Caco-2 (cell line): ENCODE measurements at regions not wholly inside any gene's neighbourhood (a gene's known extent, or its start where the extent isn't known, plus 50 kb on each side); places are given as distances from the start of the nearest gene placed in this dataset.

Experiments used
- BruUV-seq: library from RNA; stranded (reverse); fragments of 400-500 nt; replicated peaks from 2 replicates; lab custom pipeline; 2021; lab: Mats Ljungman, UMichigan
- CTCF ChIA-PET: fragments of 300-600 bp; sonication (Branson Sonifier 250); formaldehyde crosslinking; loops from one replicate; lab custom pipeline; 2022; ENCODE audit warnings: antibody characterized with exemption; lab: Charles Lee
- POLR2A ChIA-PET: fragments of 300-600 bp; sonication (Branson Sonifier 250); formaldehyde crosslinking; loops from one replicate; lab custom pipeline; 2022; ENCODE audit warnings: antibody characterized with exemption; lab: Charles Lee
- DNase-seq, 2 experiments: peaks; one replicate each; pipeline versions ENCODE4 v3.0.0 to v3.0.0-alpha.2; 2020 to 2022
- H3K27me3 ChIP-seq: replicated peaks from 2 replicates; pipeline ENCODE4 v1.6.0; 2011; ENCODE audit warnings: low read length; ENCODE audit not compliant: control insufficient read depth, insufficient read depth
- H3K36me3 ChIP-seq: 2 replicates; pipeline ENCODE4 v1.5.1; 2011; ENCODE audit warnings: low read length; ENCODE audit not compliant: control insufficient read depth, insufficient read depth
- H3K4me1 ChIP-seq: fragments of 250-450 bp; sonication (Bioruptor Pico); 2 replicates; pipeline ENCODE4 v1.5.1; 2020; ENCODE audit warnings: mild to moderate bottlenecking
- H3K4me3 ChIP-seq: 2 replicates; pipeline ENCODE4 v1.5.1; 2011; ENCODE audit warnings: low read depth, mild to moderate bottlenecking, control low read depth, low read length
- H3K9me3 ChIP-seq: fragments of 250-450 bp; sonication (Bioruptor Pico); 2 replicates; pipeline ENCODE4 v1.5.1; 2020; ENCODE audit warnings: mild to moderate bottlenecking, moderate library complexity
- H3K27ac Mint-ChIP-seq: one replicate; pipeline ENCODE4 v1.8.0; 2022; ENCODE audit warnings: mixed read lengths; ENCODE audit not compliant: unreplicated experiment
- H3K27me3 Mint-ChIP-seq: one replicate; pipeline ENCODE4 v1.8.0; 2022; ENCODE audit warnings: mixed read lengths; ENCODE audit not compliant: insufficient read depth, unreplicated experiment
- H3K36me3 Mint-ChIP-seq: one replicate; pipeline ENCODE4 v1.8.0; 2022; ENCODE audit warnings: mild to moderate bottlenecking, mixed read lengths; ENCODE audit not compliant: insufficient read depth, unreplicated experiment
- H3K4me1 Mint-ChIP-seq: one replicate; pipeline ENCODE4 v1.8.0; 2022; ENCODE audit warnings: low read depth, mixed read lengths; ENCODE audit not compliant: unreplicated experiment
- H3K4me3 Mint-ChIP-seq: one replicate; pipeline ENCODE4 v1.8.0; 2022; ENCODE audit warnings: mild to moderate bottlenecking, moderate library complexity, mixed read lengths; ENCODE audit not compliant: unreplicated experiment
- H3K9me3 Mint-ChIP-seq: one replicate; pipeline ENCODE4 v1.8.0; 2022; ENCODE audit warnings: mixed read lengths; ENCODE audit not compliant: unreplicated experiment
- intact Hi-C: fragments of 100-400 bp; cut with micrococcal nuclease; formaldehyde crosslinking; loops from one replicate; pipeline ENCODE4 v1.10.0; 2022; ENCODE audit not compliant: unreplicated experiment
- TF ChIP-seq, protein P1 (sequence below), 2 experiments: fragments of 200-600 bp in 1 of 2; IDR thresholded peaks; 1 replicate in 1 of 2; 2 replicates in 1 of 2; pipeline versions ENCODE4 v1.5.1 to v1.8.0; 2011 to 2022; ENCODE audit warnings: antibody characterized with exemption in 1 of 2, control low read depth in 1 of 2, inconsistent platforms in 1 of 2, low read depth in 1 of 2, low read length in 1 of 2, mild to moderate bottlenecking in 1 of 2, moderate library complexity in 1 of 2; ENCODE audit not compliant: insufficient read depth in 1 of 2, severe bottlenecking in 1 of 2, unreplicated experiment in 1 of 2

DNA sequence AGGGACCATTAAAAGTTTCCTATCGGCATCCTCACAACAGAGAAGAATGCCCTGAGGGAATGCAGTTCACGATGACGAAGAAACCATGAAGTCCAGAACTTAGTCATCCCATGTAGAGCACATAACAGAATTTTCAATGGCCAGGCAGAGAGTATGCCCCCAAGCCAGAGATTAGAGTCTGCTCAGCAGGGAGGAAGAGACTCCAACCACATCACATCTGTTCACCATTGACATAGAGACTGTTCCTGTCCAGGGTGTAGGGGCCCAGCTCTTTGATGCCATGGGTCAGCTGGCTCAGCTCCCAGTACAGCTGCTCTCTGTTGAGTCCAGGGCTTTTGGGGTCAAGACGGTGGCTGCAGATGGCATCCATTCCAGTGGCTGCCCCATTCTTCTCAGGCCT is 68.2 kb downstream of the MBD3L1 start:
- BruUV-seq, result no TSS peak
- no peak overlapping the region for H3K4me3 ChIP-seq
- H3K27ac Mint-ChIP-seq, result no peak overlapping the region
- H3K9me3 Mint-ChIP-seq, result no peaks in the 10 kb centered on the region
- no peak overlapping the region for H3K4me3 Mint-ChIP-seq
- DNase-seq, result no peak
- no peaks in the 10 kb centered on the region for H3K4me1 ChIP-seq
- intact Hi-C loops, result no loop called here
- no peaks in the 10 kb centered on the region for H3K27me3 Mint-ChIP-seq
- H3K4me1 Mint-ChIP-seq, result no peaks in the 10 kb centered on the region
- TF ChIP-seq, protein P1, sequence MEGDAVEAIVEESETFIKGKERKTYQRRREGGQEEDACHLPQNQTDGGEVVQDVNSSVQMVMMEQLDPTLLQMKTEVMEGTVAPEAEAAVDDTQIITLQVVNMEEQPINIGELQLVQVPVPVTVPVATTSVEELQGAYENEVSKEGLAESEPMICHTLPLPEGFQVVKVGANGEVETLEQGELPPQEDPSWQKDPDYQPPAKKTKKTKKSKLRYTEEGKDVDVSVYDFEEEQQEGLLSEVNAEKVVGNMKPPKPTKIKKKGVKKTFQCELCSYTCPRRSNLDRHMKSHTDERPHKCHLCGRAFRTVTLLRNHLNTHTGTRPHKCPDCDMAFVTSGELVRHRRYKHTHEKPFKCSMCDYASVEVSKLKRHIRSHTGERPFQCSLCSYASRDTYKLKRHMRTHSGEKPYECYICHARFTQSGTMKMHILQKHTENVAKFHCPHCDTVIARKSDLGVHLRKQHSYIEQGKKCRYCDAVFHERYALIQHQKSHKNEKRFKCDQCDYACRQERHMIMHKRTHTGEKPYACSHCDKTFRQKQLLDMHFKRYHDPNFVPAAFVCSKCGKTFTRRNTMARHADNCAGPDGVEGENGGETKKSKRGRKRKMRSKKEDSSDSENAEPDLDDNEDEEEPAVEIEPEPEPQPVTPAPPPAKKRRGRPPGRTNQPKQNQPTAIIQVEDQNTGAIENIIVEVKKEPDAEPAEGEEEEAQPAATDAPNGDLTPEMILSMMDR (IDR thresholded peaks at IDR 0.05; ENCODE audit: insufficient read depth in 1 of 2, low read depth in 1 of 2, low read length in 1 of 2, severe bottlenecking in 1 of 2, unreplicated experiment in 1 of 2), result no peak
- H3K9me3 ChIP-seq, result no peaks in the 10 kb centered on the region
- no peaks in the 10 kb centered on the region for H3K27me3 ChIP-seq
- CTCF ChIA-PET, result no interaction called here
- no peaks in the 10 kb centered on the region for H3K36me3 ChIP-seq
- no peaks in the 10 kb centered on the region for H3K36me3 Mint-ChIP-seq
- POLR2A ChIA-PET, result no interaction called here

DNA sequence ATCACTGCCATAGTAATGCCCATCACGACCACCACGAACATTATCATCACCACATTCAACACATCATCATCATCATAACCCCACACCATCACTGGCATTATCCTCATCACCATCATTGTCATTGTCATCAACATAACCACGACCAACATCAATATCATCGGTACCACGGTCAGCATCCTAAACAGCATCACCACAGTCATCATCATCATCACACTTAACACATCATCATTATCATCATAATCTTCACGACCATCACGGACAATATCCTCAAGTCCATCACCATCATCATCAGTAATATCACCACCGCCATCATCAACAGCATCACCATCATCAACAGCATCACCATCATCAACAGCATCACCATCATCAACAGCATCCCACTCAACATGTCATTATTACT is 70.3 kb downstream of the MBD3L1 start:
- no peaks in the 10 kb centered on the region for H3K27me3 ChIP-seq
- H3K4me1 ChIP-seq, result no peaks in the 10 kb centered on the region
- Mint-ChIP-seq H3K27me3 (no peaks in the 10 kb centered on the region), H3K4me3 (no peak overlapping the region), H3K9me3 (no peaks in the 10 kb centered on the region), H3K4me1 (no peaks in the 10 kb centered on the region), H3K36me3 (no peaks in the 10 kb centered on the region), H3K27ac (no peak overlapping the region)
- no TSS peak for BruUV-seq
- H3K36me3 ChIP-seq, result no peaks in the 10 kb centered on the region
- DNase-seq, result no peak
- intact Hi-C loops, result no loop called here
- CTCF ChIA-PET, result no interaction called here
- POLR2A ChIA-PET, result no interaction called here
- H3K9me3 ChIP-seq, result no peaks in the 10 kb centered on the region
- H3K4me3 ChIP-seq, result no peak overlapping the region
- TF ChIP-seq, protein P1 (IDR thresholded peaks at IDR 0.05; ENCODE audit: insufficient read depth in 1 of 2, low read depth in 1 of 2, low read length in 1 of 2, severe bottlenecking in 1 of 2, unreplicated experiment in 1 of 2), result no peak

DNA sequence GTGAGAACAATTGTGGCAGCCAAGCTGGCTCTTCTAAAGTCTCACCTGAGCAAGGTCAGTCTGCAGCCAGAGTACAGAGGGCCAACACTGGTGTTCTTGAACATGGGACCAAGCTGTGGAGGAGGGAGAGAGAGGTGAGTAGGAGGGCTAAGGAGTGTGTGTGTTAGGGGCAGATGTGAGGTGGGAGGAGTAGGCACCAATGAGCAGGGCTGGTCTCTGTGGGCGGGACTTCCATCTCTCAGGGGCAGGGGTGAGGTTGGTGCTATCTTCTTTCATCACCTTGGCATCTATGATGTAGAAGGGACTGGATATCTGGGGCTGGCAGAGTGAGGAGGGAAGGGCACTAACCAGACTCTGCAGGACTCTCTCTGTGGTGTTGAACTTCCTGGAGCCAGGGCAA is 72.4 kb downstream of the MBD3L1 start:
- intact Hi-C loops, result no loop called here
- H3K36me3 ChIP-seq, result no peaks in the 10 kb centered on the region
- POLR2A ChIA-PET, result no interaction called here
- H3K27me3 ChIP-seq, result no peaks in the 10 kb centered on the region
- CTCF ChIA-PET, result no interaction called here
- Mint-ChIP-seq H3K36me3 (no peaks in the 10 kb centered on the region), H3K27ac (no peak overlapping the region), H3K27me3 (no peaks in the 10 kb centered on the region), H3K4me1 (no peaks in the 10 kb centered on the region), H3K9me3 (no peaks in the 10 kb centered on the region), H3K4me3 (no peak overlapping the region)
- H3K4me3 ChIP-seq, result no peak overlapping the region
- no peaks in the 10 kb centered on the region for H3K9me3 ChIP-seq
- no TSS peak for BruUV-seq
- TF ChIP-seq, protein P1 (IDR thresholded peaks at IDR 0.05; ENCODE audit: insufficient read depth in 1 of 2, low read depth in 1 of 2, low read length in 1 of 2, severe bottlenecking in 1 of 2, unreplicated experiment in 1 of 2), result no peak
- DNase-seq, result no peak
- no peaks in the 10 kb centered on the region for H3K4me1 ChIP-seq
